Trophoblast cell (in vitro differentiated cells and primary cell): ENCODE measurements at regions not wholly inside any gene's neighbourhood (a gene's known extent, or its start where the extent isn't known, plus 50 kb on each side); places are given as distances from the start of the nearest gene placed in this dataset.

Source experiments
- DNase-seq, 2 donors: peaks; one replicate each; pipeline ENCODE4 v3.0.0-alpha.2; 2016
- H2AFZ ChIP-seq: 2 replicates; pipeline ENCODE4 v1.6.1; 2013; ENCODE audit warnings: low read length, moderate library complexity, mild to moderate bottlenecking; ENCODE audit not compliant: insufficient read depth, poor library complexity
- H2AK5ac ChIP-seq: 2 replicates; pipeline ENCODE4 v1.6.1; 2013; ENCODE audit warnings: mild to moderate bottlenecking, low read length
- H2BK120ac ChIP-seq: 2 replicates; pipeline ENCODE4 v1.6.1; 2013; ENCODE audit warnings: low read length, mild to moderate bottlenecking, moderate library complexity; ENCODE audit not compliant: insufficient read depth, poor library complexity
- H2BK12ac ChIP-seq: 2 replicates; pipeline ENCODE4 v1.6.1; 2013; ENCODE audit warnings: mild to moderate bottlenecking, low read length, moderate library complexity
- H2BK5ac ChIP-seq: 2 replicates; pipeline ENCODE4 v1.6.1; 2013; ENCODE audit warnings: low read length, low read depth, moderate library complexity, mild to moderate bottlenecking; ENCODE audit not compliant: poor library complexity
- H3K14ac ChIP-seq: 2 replicates; pipeline ENCODE4 v1.6.1; 2013; ENCODE audit warnings: mild to moderate bottlenecking, low read length
- H3K18ac ChIP-seq: 2 replicates; pipeline ENCODE4 v1.6.1; 2013; ENCODE audit warnings: mild to moderate bottlenecking, low read length
- H3K23ac ChIP-seq: 2 replicates; pipeline ENCODE4 v1.6.1; 2013; ENCODE audit warnings: low read length
- H3K27ac ChIP-seq: 2 replicates; pipeline ENCODE4 v1.5.1; 2013; ENCODE audit warnings: low read depth, mild to moderate bottlenecking, inconsistent platforms, low read length, moderate library complexity
- H3K27me3 ChIP-seq: 2 replicates; pipeline ENCODE4 v1.6.1; 2013; ENCODE audit warnings: inconsistent platforms, mild to moderate bottlenecking, low read length, moderate library complexity; ENCODE audit not compliant: insufficient read depth
- H3K36me3 ChIP-seq, 2 experiments: 1 replicate in 1 of 2; 2 replicates in 1 of 2; pipeline ENCODE4 v1.6.1; 2013; ENCODE audit warnings: low read length in 2 of 2, mild to moderate bottlenecking in 2 of 2, moderate library complexity in 1 of 2; ENCODE audit not compliant: insufficient read depth in 2 of 2, control insufficient read depth in 1 of 2
- H3K4ac ChIP-seq: 2 replicates; pipeline ENCODE4 v1.6.1; 2013; ENCODE audit warnings: low read depth, mild to moderate bottlenecking, low read length, moderate library complexity
- H3K4me1 ChIP-seq, 2 experiments: 1 replicate in 1 of 2; 2 replicates in 1 of 2; pipeline ENCODE4 v1.6.1; 2013; ENCODE audit warnings: low read length in 2 of 2, mild to moderate bottlenecking in 2 of 2, moderate library complexity in 1 of 2; ENCODE audit not compliant: insufficient read depth in 2 of 2, control insufficient read depth in 1 of 2
- H3K4me2 ChIP-seq: 2 replicates; pipeline ENCODE4 v1.6.1; 2013; ENCODE audit warnings: inconsistent platforms, mild to moderate bottlenecking, low read length, moderate library complexity
- H3K4me3 ChIP-seq: 2 replicates; pipeline ENCODE4 v1.5.1; 2013; ENCODE audit warnings: mild to moderate bottlenecking, low read depth, low read length, inconsistent platforms
- H3K79me1 ChIP-seq: one replicate; pipeline ENCODE4 v1.6.1; 2013; ENCODE audit warnings: low read length
- H3K79me2 ChIP-seq: 2 replicates; pipeline ENCODE4 v1.6.1; 2013; ENCODE audit warnings: low read length, mild to moderate bottlenecking; ENCODE audit not compliant: control insufficient read depth, insufficient read depth, poor library complexity
- H3K9ac ChIP-seq: 2 replicates; pipeline ENCODE4 v1.6.1; 2013; ENCODE audit warnings: mild to moderate bottlenecking, low read length
- H3K9me3 ChIP-seq: 2 replicates; pipeline ENCODE4 v1.6.1; 2013; ENCODE audit warnings: low read depth, mild to moderate bottlenecking, control low read depth, inconsistent platforms, low read length; ENCODE audit not compliant: insufficient read depth
- H4K12ac ChIP-seq: 2 replicates; pipeline ENCODE4 v1.6.1; 2013; ENCODE audit warnings: low read depth, mild to moderate bottlenecking, low read length, moderate library complexity
- H4K8ac ChIP-seq: 2 replicates; pipeline ENCODE4 v1.6.1; 2013; ENCODE audit warnings: low read depth, mild to moderate bottlenecking, low read length, moderate library complexity
- H4K91ac ChIP-seq: one replicate; pipeline ENCODE4 v1.6.1; 2013; ENCODE audit warnings: low read depth, mild to moderate bottlenecking, low read length, moderate library complexity
- WGBS: extraction: QIAGEN DNeasy Blood & Tissue Kit; methylation state at CpG from one replicate; pipeline ENCODE4 v1.1.7; 2013; ENCODE audit warnings: missing lambda C conversion rate; ENCODE audit not compliant: insufficient read length, insufficient coverage; ENCODE audit errors: extremely low coverage; 5-methylcytosine and 5-hydroxymethylcytosine counted together

- H2BK120ac ChIP-seq: no peak overlapping the region
- H4K91ac ChIP-seq: no peak overlapping the region
- H3K36me3 ChIP-seq: no peaks in the 10 kb centered on the region
- no peak overlapping the region for H4K8ac ChIP-seq
- H3K9ac ChIP-seq: no peak overlapping the region
- H3K79me1 ChIP-seq: no peaks in the 10 kb centered on the region
- H3K4ac ChIP-seq: no peak overlapping the region
- no peaks in the 10 kb centered on the region for H3K79me2 ChIP-seq
- H3K4me1 ChIP-seq: no peaks in the 10 kb centered on the region
- H4K12ac ChIP-seq: no peak overlapping the region
- H3K4me3 ChIP-seq: no peak overlapping the region
- H3K27me3 ChIP-seq: no peaks in the 10 kb centered on the region
- H3K18ac ChIP-seq: no peak overlapping the region
- H2AFZ ChIP-seq: no peak overlapping the region
- H2BK12ac ChIP-seq: no peak overlapping the region
- H3K27ac ChIP-seq: no peak overlapping the region
- no peak overlapping the region for H3K23ac ChIP-seq
- H3K4me2 ChIP-seq: no peak overlapping the region
- H3K9me3 ChIP-seq: no peaks in the 10 kb centered on the region
- H2AK5ac ChIP-seq: no peak overlapping the region
- no peak overlapping the region for H2BK5ac ChIP-seq
- WGBS: no CpG with 5 or more reads among the region's 4 CpGs
- no peak for DNase-seq
- no peak overlapping the region for H3K14ac ChIP-seq
Observed at GRCh38 chr3:10697918-10698317, 118.1 kb upstream of the SLC6A11 start.

- no peak overlapping the region for H3K23ac ChIP-seq
- no peak overlapping the region for H4K12ac ChIP-seq
- no peak overlapping the region for H2AK5ac ChIP-seq
- no peak overlapping the region for H3K4me3 ChIP-seq
- WGBS: no CpG with 5 or more reads among the region's 2 CpGs
- H3K79me2 ChIP-seq: no peaks in the 10 kb centered on the region
- H3K9me3 ChIP-seq: no peaks in the 10 kb centered on the region
- no peak overlapping the region for H2AFZ ChIP-seq
- H2BK5ac ChIP-seq: no peak overlapping the region
- no peak overlapping the region for H3K4ac ChIP-seq
- no peak for DNase-seq
- no peak overlapping the region for H3K18ac ChIP-seq
- H3K79me1 ChIP-seq: no peaks in the 10 kb centered on the region
- no peak overlapping the region for H3K27ac ChIP-seq
- no peak overlapping the region for H2BK120ac ChIP-seq
- H3K36me3 ChIP-seq: no peaks in the 10 kb centered on the region
- H2BK12ac ChIP-seq: no peak overlapping the region
- no peak overlapping the region for H3K9ac ChIP-seq
- no peak overlapping the region for H4K8ac ChIP-seq
- H3K4me1 ChIP-seq: no peaks in the 10 kb centered on the region
- no peak overlapping the region for H4K91ac ChIP-seq
- no peak overlapping the region for H3K4me2 ChIP-seq
- H3K14ac ChIP-seq: no peak overlapping the region
- no peaks in the 10 kb centered on the region for H3K27me3 ChIP-seq
Observed at GRCh38 chr3:10700821-10701220, 115.2 kb upstream of the SLC6A11 start.

- Histone ChIP-seq H2BK12ac (no peak overlapping the region), H3K9ac (no peak overlapping the region), H3K23ac (no peak overlapping the region), H2BK5ac (no peak overlapping the region), H3K79me1 (no peaks in the 10 kb centered on the region), H2AFZ (no peak overlapping the region), H3K18ac (no peak overlapping the region), H3K36me3 (no peaks in the 10 kb centered on the region), H3K4me1 (no peaks in the 10 kb centered on the region), H3K14ac (no peak overlapping the region), H3K27ac (no peak overlapping the region), H4K8ac (no peak overlapping the region), H4K91ac (no peak overlapping the region), H3K4ac (no peak overlapping the region), H3K4me3 (no peak overlapping the region), H3K27me3 (peaks cover 13% of the 10 kb centered on the region), H3K4me2 (no peak overlapping the region), H3K79me2 (no peaks in the 10 kb centered on the region), H4K12ac (no peak overlapping the region), H2AK5ac (no peak overlapping the region), H2BK120ac (no peak overlapping the region), H3K9me3 (no peaks in the 10 kb centered on the region)
- whole genome bisulfite sequencing: no CpG with 5 or more reads among the region's 14 CpGs
- peak in 1 of 2 donors; percentile 1 for DNase-seq
Observed at GRCh38 chr3:10702961-10703740, 112.9 kb upstream of the SLC6A11 start.

- no peaks in the 10 kb centered on the region for H3K79me2 ChIP-seq
- no peak overlapping the region for H3K18ac ChIP-seq
- H3K9me3 ChIP-seq: no peaks in the 10 kb centered on the region
- no peak overlapping the region for H2BK120ac ChIP-seq
- H4K8ac ChIP-seq: no peak overlapping the region
- H3K9ac ChIP-seq: no peak overlapping the region
- no peak overlapping the region for H2BK12ac ChIP-seq
- H3K27me3 ChIP-seq: peaks cover 20% of the 10 kb centered on the region
- H3K14ac ChIP-seq: no peak overlapping the region
- H2BK5ac ChIP-seq: no peak overlapping the region
- no peak overlapping the region for H4K12ac ChIP-seq
- H3K36me3 ChIP-seq: no peaks in the 10 kb centered on the region
- no peak overlapping the region for H3K23ac ChIP-seq
- H3K4me1 ChIP-seq: no peaks in the 10 kb centered on the region
- peak in 1 of 2 donors; percentile 1 for DNase-seq
- no peak overlapping the region for H3K4me3 ChIP-seq
- H3K27ac ChIP-seq: no peak overlapping the region
- no peak overlapping the region for H4K91ac ChIP-seq
- WGBS: no CpG with 5 or more reads among the region's 5 CpGs
- H3K4me2 ChIP-seq: no peak overlapping the region
- no peak overlapping the region for H2AFZ ChIP-seq
- no peak overlapping the region for H2AK5ac ChIP-seq
- no peak overlapping the region for H3K4ac ChIP-seq
- no peaks in the 10 kb centered on the region for H3K79me1 ChIP-seq
Observed at GRCh38 chr3:10703875-10704274, 112.2 kb upstream of the SLC6A11 start.
